ENCODE measurements at regions not wholly inside any gene's neighbourhood (a gene's known extent, or its start where the extent isn't known, plus 50 kb on each side); places are given as distances from the start of the nearest gene placed in this dataset.
"Not testable (repeated sequence)": the region's sequence is repeated elsewhere in the genome, so short reads cannot be mapped to it uniquely, and the experiment has no call there.

DNA sequence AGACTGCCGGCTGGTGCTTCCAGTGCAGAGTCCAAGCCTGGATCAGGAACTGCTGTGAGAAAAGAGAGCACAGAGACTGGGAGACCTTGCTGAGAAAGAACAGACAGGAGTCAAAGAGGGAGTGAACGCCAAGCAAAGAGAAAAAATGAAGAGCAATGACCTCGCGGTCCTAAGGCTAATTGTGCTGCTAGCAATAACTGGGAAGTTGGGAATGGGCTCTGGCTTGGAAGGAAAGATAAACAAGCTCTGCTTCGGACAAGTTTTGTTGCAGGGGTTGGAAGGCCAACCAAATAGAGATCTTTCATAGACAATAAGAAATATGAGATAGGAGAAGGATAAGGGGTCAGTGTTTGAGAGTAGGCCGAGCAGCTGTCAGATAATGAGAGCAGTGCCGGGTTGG is 99.4 kb downstream of the TRIM43 start:
- TF ChIP-seq, protein P1, sequence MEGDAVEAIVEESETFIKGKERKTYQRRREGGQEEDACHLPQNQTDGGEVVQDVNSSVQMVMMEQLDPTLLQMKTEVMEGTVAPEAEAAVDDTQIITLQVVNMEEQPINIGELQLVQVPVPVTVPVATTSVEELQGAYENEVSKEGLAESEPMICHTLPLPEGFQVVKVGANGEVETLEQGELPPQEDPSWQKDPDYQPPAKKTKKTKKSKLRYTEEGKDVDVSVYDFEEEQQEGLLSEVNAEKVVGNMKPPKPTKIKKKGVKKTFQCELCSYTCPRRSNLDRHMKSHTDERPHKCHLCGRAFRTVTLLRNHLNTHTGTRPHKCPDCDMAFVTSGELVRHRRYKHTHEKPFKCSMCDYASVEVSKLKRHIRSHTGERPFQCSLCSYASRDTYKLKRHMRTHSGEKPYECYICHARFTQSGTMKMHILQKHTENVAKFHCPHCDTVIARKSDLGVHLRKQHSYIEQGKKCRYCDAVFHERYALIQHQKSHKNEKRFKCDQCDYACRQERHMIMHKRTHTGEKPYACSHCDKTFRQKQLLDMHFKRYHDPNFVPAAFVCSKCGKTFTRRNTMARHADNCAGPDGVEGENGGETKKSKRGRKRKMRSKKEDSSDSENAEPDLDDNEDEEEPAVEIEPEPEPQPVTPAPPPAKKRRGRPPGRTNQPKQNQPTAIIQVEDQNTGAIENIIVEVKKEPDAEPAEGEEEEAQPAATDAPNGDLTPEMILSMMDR (IDR thresholded peaks at IDR 0.05; ENCODE audit: extremely low read depth in 1 of 2, insufficient read depth in 1 of 2, low read depth in 1 of 2, low read length in 2 of 2) = not testable (repeated sequence)
- not testable (repeated sequence) for TF ChIP-seq POLR2A (IDR thresholded peaks at IDR 0.05; ENCODE audit: low read depth, low read length); JUN (IDR thresholded peaks at IDR 0.05; ENCODE audit: borderline replicate concordance, insufficient read depth, insufficient read length, low read depth)
- TF ChIP-seq, protein P2, sequence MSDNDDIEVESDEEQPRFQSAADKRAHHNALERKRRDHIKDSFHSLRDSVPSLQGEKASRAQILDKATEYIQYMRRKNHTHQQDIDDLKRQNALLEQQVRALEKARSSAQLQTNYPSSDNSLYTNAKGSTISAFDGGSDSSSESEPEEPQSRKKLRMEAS (IDR thresholded peaks at IDR 0.05; ENCODE audit: insufficient read depth, insufficient read length) = not testable (repeated sequence)

All from endothelial cell of umbilical vein (primary cell).